GM19372 (cell line): ENCODE measurements at regions not wholly inside any gene's neighbourhood (a gene's known extent, or its start where the extent isn't known, plus 50 kb on each side); places are given as distances from the start of the nearest gene placed in this dataset.

ENCODE experiments used
- ATAC-seq: cut with Tn5 transposase; IDR thresholded peaks from one replicate; pipeline ENCODE4 v1.9.1; 2021; ENCODE audit warnings: mild to moderate bottlenecking, low read depth, moderate library complexity; ENCODE audit not compliant: unreplicated experiment

GRCh38 chr3:6222069-6222468 is 638.8 kb upstream of the GRM7 start:
- no peak for ATAC-seq

GRCh38 chr3:6223572-6223971 is 637.3 kb upstream of the GRM7 start:
- ATAC-seq, result no peak

- ATAC-seq, result no peak
These were observed 631.8 kb upstream of the GRM7 start for GRCh38 chr3:6228958-6229683.

- no peak for ATAC-seq
These were observed 631.0 kb upstream of the GRM7 start for GRCh38 chr3:6229778-6230410.

- ATAC-seq, result no peak
These were observed 618.8 kb upstream of the GRM7 start for GRCh38 chr3:6242104-6242503.

- ATAC-seq, result no peak
These were observed 612.4 kb upstream of the GRM7 start for GRCh38 chr3:6248528-6248927.

- ATAC-seq, result peak; percentile 33
These were observed 611.2 kb upstream of the GRM7 start for GRCh38 chr3:6249679-6250078.

GRCh38 chr3:6250167-6250566 is 610.7 kb upstream of the GRM7 start:
- peak; percentile 97 for ATAC-seq

GRCh38 chr3:6251612-6252400 is 609.1 kb upstream of the GRM7 start:
- ATAC-seq, result no peak

GRCh38 chr3:6254490-6254889 is 606.4 kb upstream of the GRM7 start:
- ATAC-seq, result no peak

GRCh38 chr3:6255229-6255628 is 605.7 kb upstream of the GRM7 start:
- no peak for ATAC-seq

GRCh38 chr3:6260551-6261191 is 600.2 kb upstream of the GRM7 start:
- peak; percentile 69 for ATAC-seq

- no peak for ATAC-seq
These were observed 598.9 kb upstream of the GRM7 start for GRCh38 chr3:6262010-6262409.

- no peak for ATAC-seq
These were observed 596.9 kb upstream of the GRM7 start for GRCh38 chr3:6264036-6264435.

GRCh38 chr3:6264906-6265305 is 596.0 kb upstream of the GRM7 start:
- ATAC-seq, result no peak

GRCh38 chr3:6266135-6266534 is 594.8 kb upstream of the GRM7 start:
- ATAC-seq, result no peak

- ATAC-seq, result no peak
These were observed 587.0 kb upstream of the GRM7 start for GRCh38 chr3:6273878-6274277.

GRCh38 chr3:6281662-6282061 is 579.3 kb upstream of the GRM7 start:
- peak; percentile 74 for ATAC-seq

GRCh38 chr3:6282918-6283317 is 578.0 kb upstream of the GRM7 start:
- ATAC-seq, result no peak

GRCh38 chr3:6287088-6287875 is 573.6 kb upstream of the GRM7 start:
- no peak for ATAC-seq
